GM13977 (cell line): ENCODE measurements at regions not wholly inside any gene's neighbourhood (a gene's known extent, or its start where the extent isn't known, plus 50 kb on each side); places are given as distances from the start of the nearest gene placed in this dataset.

Experiments
- DNase-seq: peaks from one replicate; pipeline ENCODE4 v3.0.0; 2012; ENCODE audit warnings: low spot score
- in situ Hi-C: fragments of 300-500 bp; cut with MboI; formaldehyde crosslinking; loops from one replicate; pipeline ENCODE4 v1.12.0; 2022; ENCODE audit warnings: low sequenced_read_pairs, low pct_unique_long_range_greater_than_20kb, mixed read lengths, inconsistent platforms; ENCODE audit not compliant: unreplicated experiment
- TF ChIP-seq, protein P1 (sequence below): IDR thresholded peaks from 2 replicates; pipeline ENCODE4 v1.5.1; 2012; ENCODE audit warnings: mild to moderate bottlenecking, control low read depth; ENCODE audit not compliant: insufficient read depth; ENCODE audit errors: extremely low read depth, missing control alignments

DNA sequence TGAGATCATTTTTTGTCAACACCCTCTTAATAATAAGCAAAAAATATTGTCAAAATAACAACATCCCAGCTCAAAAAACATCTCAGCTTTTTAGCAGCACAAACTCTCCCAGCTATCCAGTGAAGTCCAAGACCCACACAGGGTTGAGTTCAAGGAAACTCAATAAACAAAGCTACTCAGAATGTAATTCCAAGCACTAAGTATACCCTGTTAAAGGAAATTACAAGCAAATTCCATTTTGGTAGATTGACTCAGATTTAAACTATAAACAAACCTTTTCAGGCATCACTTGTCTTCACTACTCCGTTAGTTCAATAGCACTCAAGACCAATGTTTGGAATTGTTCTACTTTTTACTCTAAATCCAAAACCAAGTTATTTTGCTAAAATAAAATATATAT is 506.0 kb upstream of the INTU start:
- TF ChIP-seq, protein P1, sequence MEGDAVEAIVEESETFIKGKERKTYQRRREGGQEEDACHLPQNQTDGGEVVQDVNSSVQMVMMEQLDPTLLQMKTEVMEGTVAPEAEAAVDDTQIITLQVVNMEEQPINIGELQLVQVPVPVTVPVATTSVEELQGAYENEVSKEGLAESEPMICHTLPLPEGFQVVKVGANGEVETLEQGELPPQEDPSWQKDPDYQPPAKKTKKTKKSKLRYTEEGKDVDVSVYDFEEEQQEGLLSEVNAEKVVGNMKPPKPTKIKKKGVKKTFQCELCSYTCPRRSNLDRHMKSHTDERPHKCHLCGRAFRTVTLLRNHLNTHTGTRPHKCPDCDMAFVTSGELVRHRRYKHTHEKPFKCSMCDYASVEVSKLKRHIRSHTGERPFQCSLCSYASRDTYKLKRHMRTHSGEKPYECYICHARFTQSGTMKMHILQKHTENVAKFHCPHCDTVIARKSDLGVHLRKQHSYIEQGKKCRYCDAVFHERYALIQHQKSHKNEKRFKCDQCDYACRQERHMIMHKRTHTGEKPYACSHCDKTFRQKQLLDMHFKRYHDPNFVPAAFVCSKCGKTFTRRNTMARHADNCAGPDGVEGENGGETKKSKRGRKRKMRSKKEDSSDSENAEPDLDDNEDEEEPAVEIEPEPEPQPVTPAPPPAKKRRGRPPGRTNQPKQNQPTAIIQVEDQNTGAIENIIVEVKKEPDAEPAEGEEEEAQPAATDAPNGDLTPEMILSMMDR: no peak
- in situ Hi-C loops: no loop called here
- DNase-seq: no peak

DNA sequence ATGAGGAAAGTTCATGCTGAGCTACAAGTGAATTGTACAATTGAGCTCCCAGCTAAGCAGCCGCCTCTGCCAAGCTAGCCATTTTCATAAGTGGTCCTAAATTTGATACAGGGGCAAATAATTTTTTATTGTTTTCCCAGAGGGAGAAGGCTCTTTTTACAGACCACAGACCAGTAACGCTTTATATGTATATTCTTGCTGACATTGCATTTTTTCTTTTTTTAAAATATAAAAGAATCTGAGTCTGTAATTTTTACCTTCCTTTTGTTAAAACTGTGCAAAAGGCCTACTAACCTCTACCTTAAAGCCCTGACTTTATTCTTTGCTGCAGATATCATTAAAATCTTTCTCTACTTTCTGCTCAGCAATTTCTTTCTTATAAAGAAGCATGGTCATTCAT is 501.2 kb upstream of the INTU start:
- TF ChIP-seq, protein P1: no peak
- in situ Hi-C loops: no loop called here
- no peak for DNase-seq

DNA sequence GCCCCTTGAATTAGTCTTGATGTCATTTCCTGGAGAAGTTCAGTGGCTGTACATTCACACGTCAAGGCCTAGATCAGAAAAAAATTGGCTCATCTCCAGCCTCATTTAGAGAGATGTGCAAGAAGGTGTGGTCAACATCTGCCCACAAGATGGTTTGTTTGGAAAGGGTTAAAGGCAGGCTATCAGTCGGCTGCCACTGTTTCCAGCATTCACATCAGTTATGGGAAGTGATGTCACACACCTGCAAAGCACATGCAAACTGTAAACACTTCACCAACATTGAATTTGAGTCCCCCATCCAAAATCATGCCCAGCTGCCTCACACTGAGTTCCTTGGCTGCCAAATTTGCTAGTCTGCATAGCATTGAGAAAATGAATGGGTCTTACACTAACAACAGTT is 498.3 kb upstream of the INTU start:
- TF ChIP-seq, protein P1: no peak
- in situ Hi-C loops: no loop called here
- no peak for DNase-seq

DNA sequence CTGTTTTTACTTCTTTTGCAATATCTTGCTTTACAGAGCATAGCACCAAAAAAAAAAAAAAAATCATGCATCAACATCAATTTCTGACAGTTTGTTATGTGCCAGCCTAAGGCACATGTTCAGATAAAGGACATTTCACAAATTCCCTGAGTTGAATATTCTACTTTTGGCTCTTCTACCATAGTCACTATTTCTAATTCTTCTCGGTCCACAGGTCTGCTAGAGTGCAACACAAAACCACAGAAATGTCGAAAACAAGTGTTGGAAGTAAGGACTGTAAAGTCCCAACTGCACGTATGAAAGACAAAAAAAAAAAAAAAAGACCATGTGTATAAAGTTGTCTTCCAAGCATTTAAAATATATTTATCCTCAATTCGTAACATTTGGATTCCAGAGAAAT is 494.2 kb upstream of the INTU start:
- TF ChIP-seq, protein P1: no peak
- DNase-seq: no peak
- in situ Hi-C loops: no loop called here

DNA sequence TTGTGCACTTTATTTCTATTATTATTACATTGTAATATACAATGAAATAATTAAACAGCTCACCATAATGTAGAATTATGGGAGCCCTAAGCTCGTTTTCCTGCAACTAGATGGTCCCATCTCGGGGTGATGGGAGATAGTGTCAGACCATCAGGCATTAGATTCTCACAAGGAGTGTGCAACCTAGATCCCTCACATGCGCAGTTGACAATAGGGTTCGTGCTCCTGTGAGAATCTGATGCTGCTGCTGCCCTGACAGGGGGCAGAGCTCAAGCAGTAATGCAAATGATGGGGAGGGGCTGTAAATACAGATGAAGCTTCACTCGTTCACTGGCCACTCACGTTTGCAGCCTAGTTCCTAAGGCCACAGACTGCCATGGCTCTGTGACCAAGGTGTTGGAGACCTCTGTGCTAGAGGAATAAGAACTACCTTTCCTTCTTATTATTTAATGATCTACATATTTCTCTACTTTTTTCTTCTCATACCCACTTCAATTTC is 492.9 kb upstream of the INTU start:
- in situ Hi-C loops: no loop called here
- no peak for DNase-seq
- TF ChIP-seq, protein P1: no peak

DNA sequence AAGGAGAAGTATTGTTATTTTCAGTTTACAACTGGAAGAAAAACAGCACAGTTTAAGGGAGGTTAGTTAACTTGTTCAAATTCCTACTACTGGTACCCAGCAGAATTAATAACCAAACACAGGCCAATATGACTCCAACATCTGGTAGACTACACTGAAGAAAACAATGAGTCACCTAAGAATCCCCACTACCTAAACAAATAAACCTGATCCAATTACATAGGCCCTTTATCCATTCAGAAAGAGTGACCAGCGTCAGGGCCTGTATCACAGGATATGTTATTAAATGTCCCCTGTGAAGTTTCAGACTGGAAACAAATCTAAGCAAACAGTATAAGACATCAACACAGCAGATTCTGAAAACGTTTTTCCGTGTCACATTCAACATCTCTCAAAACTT is 492.5 kb upstream of the INTU start:
- no peak for DNase-seq
- in situ Hi-C loops: no loop called here
- TF ChIP-seq, protein P1: no peak

DNA sequence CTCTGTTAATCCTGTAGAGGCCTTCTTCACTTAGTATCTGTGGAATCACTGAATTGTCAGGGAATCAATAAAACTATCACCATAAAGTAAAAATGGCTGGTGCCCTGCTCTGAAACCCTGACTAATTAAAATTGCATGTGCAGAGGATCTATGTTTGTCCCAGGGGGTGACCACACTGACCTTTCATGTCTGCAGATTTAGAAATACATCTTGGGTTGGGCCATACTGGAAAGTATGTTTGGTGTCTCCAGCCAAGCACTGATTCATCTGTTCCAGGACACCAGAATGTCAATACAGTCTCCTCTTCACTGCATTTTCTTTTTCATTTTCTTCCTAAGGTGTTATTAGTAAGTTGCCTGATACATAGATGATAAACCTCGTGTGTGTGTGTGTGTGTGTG is 490.9 kb upstream of the INTU start:
- in situ Hi-C loops: no loop called here
- no peak for DNase-seq

More for the DNA sequence above, 490.9 kb upstream of the INTU start:
- TF ChIP-seq, protein P1: no peak
